ENCODE measurements at regions not wholly inside any gene's neighbourhood (a gene's known extent, or its start where the extent isn't known, plus 50 kb on each side); places are given as distances from the start of the nearest gene placed in this dataset.

DNA sequence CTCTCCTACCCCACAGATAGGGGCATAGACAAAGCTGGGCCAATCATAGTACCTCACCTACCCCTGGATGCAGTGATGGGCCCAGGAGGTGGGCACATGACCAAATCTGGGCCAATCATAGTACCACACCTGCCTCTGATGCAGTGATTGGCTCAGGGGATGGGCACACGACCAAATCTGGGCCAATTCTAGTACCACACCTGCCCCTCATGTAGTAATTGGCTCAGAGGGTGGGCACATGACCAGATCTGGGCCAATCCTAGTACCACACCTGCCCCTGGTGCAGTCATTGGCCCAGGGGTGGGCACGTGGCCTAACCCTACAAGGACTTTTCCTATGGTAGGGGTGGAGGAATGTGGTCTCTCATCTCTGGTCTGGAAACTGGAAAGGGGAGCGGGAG, 56.9 kb upstream of the MEF2A start:
- ChIA-PET CTCF (no interaction called here), POLR2A (no interaction called here)
- Histone ChIP-seq H3K36me3 (ENCODE audit: control insufficient read depth in 4 of 4, insufficient read depth in 4 of 4, low read length in 3 of 4) (no peaks in the 10 kb centered on the region), H3K9me3 (ENCODE audit: control extremely low read depth in 1 of 5, control insufficient read depth in 4 of 5, insufficient read depth in 2 of 5, low read depth in 1 of 5, low read length in 4 of 5) (peaks cover 0 to 5% (median 3%) of the 10 kb centered on the region in 5 experiments), H3K27me3 (replicated peaks in 2 of 5; ENCODE audit: control insufficient read depth in 4 of 5, insufficient read depth in 5 of 5, low read length in 4 of 5) (no peaks in the 10 kb centered on the region), H3K27ac (ENCODE audit: insufficient read depth in 1 of 2, low read depth in 1 of 2, low read length in 2 of 2, poor library complexity in 1 of 2, severe bottlenecking in 2 of 2) (no peak overlapping the region), H3K4me1 (ENCODE audit: control extremely low read depth in 1 of 4, control insufficient read depth in 4 of 4, insufficient read depth in 4 of 4, low read length in 3 of 4) (peaks cover 18 to 77% (median 59%) of the 10 kb centered on the region in 4 experiments), H3K4me3 (ENCODE audit: control insufficient read depth in 1 of 7, extremely low read depth in 1 of 7, insufficient read depth in 4 of 7, low read depth in 2 of 7, low read length in 6 of 7) (no peak overlapping the region)
- 100% methylated on average over 2 of the region's 3 CpGs for WGBS (ENCODE audit: insufficient coverage)
- DNase-seq: no peak

- CTCF ChIA-PET: no interaction called here
- H3K27ac ChIP-seq (ENCODE audit: insufficient read depth in 1 of 2, low read depth in 1 of 2, low read length in 2 of 2, poor library complexity in 1 of 2, severe bottlenecking in 2 of 2): peak overlapping the region in 1 of 2 experiments; percentile 50
- DNase-seq: peak in 2 of 3 donors; percentile 82 to 86
- peaks cover 14 to 67% (median 49%) of the 10 kb centered on the region in 4 experiments for H3K4me1 ChIP-seq (ENCODE audit: control extremely low read depth in 1 of 4, control insufficient read depth in 4 of 4, insufficient read depth in 4 of 4, low read length in 3 of 4)
- POLR2A ChIA-PET: no interaction called here
- peaks cover 0 to 5% (median 3%) of the 10 kb centered on the region in 5 experiments for H3K9me3 ChIP-seq (ENCODE audit: control extremely low read depth in 1 of 5, control insufficient read depth in 4 of 5, insufficient read depth in 2 of 5, low read depth in 1 of 5, low read length in 4 of 5)
- no peaks in the 10 kb centered on the region for H3K36me3 ChIP-seq (ENCODE audit: control insufficient read depth in 4 of 4, insufficient read depth in 4 of 4, low read length in 3 of 4)
- H3K4me3 ChIP-seq (ENCODE audit: control insufficient read depth in 1 of 7, extremely low read depth in 1 of 7, insufficient read depth in 4 of 7, low read depth in 2 of 7, low read length in 6 of 7): peak overlapping the region in 2 of 7 experiments; percentile 12 to 28
- H3K27me3 ChIP-seq (replicated peaks in 2 of 5; ENCODE audit: control insufficient read depth in 4 of 5, insufficient read depth in 5 of 5, low read length in 4 of 5): no peaks in the 10 kb centered on the region
- WGBS (ENCODE audit: insufficient coverage): 35% methylated on average over 5 of the region's 7 CpGs
Measured at GRCh38 chr15:99509686-99510461, 55.9 kb upstream of the MEF2A start.

- POLR2A ChIA-PET: no interaction called here
- WGBS (ENCODE audit: insufficient coverage): 0% methylated on average over 3 of the region's 6 CpGs
Measured at GRCh38 chr15:99511531-99511865, 54.3 kb upstream of the MEF2A start.

GRCh38 chr15:99511866-99512661, 53.7 kb upstream of the MEF2A start:
- H3K9me3 ChIP-seq (ENCODE audit: control extremely low read depth in 1 of 5, control insufficient read depth in 4 of 5, insufficient read depth in 2 of 5, low read depth in 1 of 5, low read length in 4 of 5): peaks cover 0 to 5% (median 3%) of the 10 kb centered on the region in 5 experiments
- CTCF ChIA-PET: interaction anchor here (0.7 to 2.4 kb wide), 4 partner anchors 10 to 55 kb away, joined by 3 to 8 read pairs (median 4); no protein-coding TSS in a partner anchor
- H3K4me1 ChIP-seq (ENCODE audit: control extremely low read depth in 1 of 4, control insufficient read depth in 4 of 4, insufficient read depth in 4 of 4, low read length in 3 of 4): peaks cover 12 to 56% (median 47%) of the 10 kb centered on the region in 4 experiments
- no peaks in the 10 kb centered on the region for H3K27me3 ChIP-seq (replicated peaks in 2 of 5; ENCODE audit: control insufficient read depth in 4 of 5, insufficient read depth in 5 of 5, low read length in 4 of 5)
- DNase-seq: peak in 2 of 3 donors; percentile 40 to 42
- H3K27ac ChIP-seq (ENCODE audit: insufficient read depth in 1 of 2, low read depth in 1 of 2, low read length in 2 of 2, poor library complexity in 1 of 2, severe bottlenecking in 2 of 2): peak overlapping the region in 1 of 2 experiments; percentile 43
- H3K4me3 ChIP-seq (ENCODE audit: control insufficient read depth in 1 of 7, extremely low read depth in 1 of 7, insufficient read depth in 4 of 7, low read depth in 2 of 7, low read length in 6 of 7): peak overlapping the region in 2 of 7 experiments; percentile 4 to 31
- H3K36me3 ChIP-seq (ENCODE audit: control insufficient read depth in 4 of 4, insufficient read depth in 4 of 4, low read length in 3 of 4): no peaks in the 10 kb centered on the region
- 75% methylated on average over 13 of the region's 14 CpGs for WGBS (ENCODE audit: insufficient coverage)
- POLR2A ChIA-PET: no interaction called here

More at GRCh38 chr15:99511531-99511865, 54.3 kb upstream of the MEF2A start:
- no peaks in the 10 kb centered on the region for H3K36me3 ChIP-seq (ENCODE audit: control insufficient read depth in 4 of 4, insufficient read depth in 4 of 4, low read length in 3 of 4)
- no peaks in the 10 kb centered on the region for H3K27me3 ChIP-seq (replicated peaks in 2 of 5; ENCODE audit: control insufficient read depth in 4 of 5, insufficient read depth in 5 of 5, low read length in 4 of 5)
- H3K4me3 ChIP-seq (ENCODE audit: control insufficient read depth in 1 of 7, extremely low read depth in 1 of 7, insufficient read depth in 4 of 7, low read depth in 2 of 7, low read length in 6 of 7): no peak overlapping the region
- CTCF ChIA-PET: interaction anchor here (0.7 to 2.4 kb wide), 4 partner anchors 9 to 55 kb away, joined by 3 to 8 read pairs (median 4); no protein-coding TSS in a partner anchor
- no peak overlapping the region for H3K27ac ChIP-seq (ENCODE audit: insufficient read depth in 1 of 2, low read depth in 1 of 2, low read length in 2 of 2, poor library complexity in 1 of 2, severe bottlenecking in 2 of 2)
- H3K4me1 ChIP-seq (ENCODE audit: control extremely low read depth in 1 of 4, control insufficient read depth in 4 of 4, insufficient read depth in 4 of 4, low read length in 3 of 4): peaks cover 14 to 59% (median 49%) of the 10 kb centered on the region in 4 experiments
- peaks cover 0 to 5% (median 3%) of the 10 kb centered on the region in 5 experiments for H3K9me3 ChIP-seq (ENCODE audit: control extremely low read depth in 1 of 5, control insufficient read depth in 4 of 5, insufficient read depth in 2 of 5, low read depth in 1 of 5, low read length in 4 of 5)
- no peak for DNase-seq

GRCh38 chr15:99514306-99514705, 51.5 kb upstream of the MEF2A start:
- ChIA-PET POLR2A (no interaction called here), CTCF (no interaction called here)
- WGBS (ENCODE audit: insufficient coverage): 87% methylated on average over 3 of the region's 5 CpGs
- Histone ChIP-seq H3K4me3 (ENCODE audit: control insufficient read depth in 1 of 7, extremely low read depth in 1 of 7, insufficient read depth in 4 of 7, low read depth in 2 of 7, low read length in 6 of 7) (no peak overlapping the region), H3K4me1 (ENCODE audit: control extremely low read depth in 1 of 4, control insufficient read depth in 4 of 4, insufficient read depth in 4 of 4, low read length in 3 of 4) (peaks cover 8 to 36% (median 28%) of the 10 kb centered on the region in 4 experiments), H3K27ac (ENCODE audit: insufficient read depth in 1 of 2, low read depth in 1 of 2, low read length in 2 of 2, poor library complexity in 1 of 2, severe bottlenecking in 2 of 2) (no peak overlapping the region), H3K27me3 (replicated peaks in 2 of 5; ENCODE audit: control insufficient read depth in 4 of 5, insufficient read depth in 5 of 5, low read length in 4 of 5) (no peaks in the 10 kb centered on the region), H3K36me3 (ENCODE audit: control insufficient read depth in 4 of 4, insufficient read depth in 4 of 4, low read length in 3 of 4) (no peaks in the 10 kb centered on the region), H3K9me3 (ENCODE audit: control extremely low read depth in 1 of 5, control insufficient read depth in 4 of 5, insufficient read depth in 2 of 5, low read depth in 1 of 5, low read length in 4 of 5) (peaks cover 0 to 5% (median 3%) of the 10 kb centered on the region in 5 experiments)
- no peak for DNase-seq

Measured in common myeloid progenitor, CD34-positive (primary cell).